Prostate gland (tissue), 2 donors: ENCODE measurements at regions not wholly inside any gene's neighbourhood (a gene's known extent, or its start where the extent isn't known, plus 50 kb on each side); places are given as distances from the start of the nearest gene placed in this dataset.
"Not testable (repeated sequence)": the region's sequence is repeated elsewhere in the genome, so short reads cannot be mapped to it uniquely, and the experiment has no call there.

ENCODE experiments used
- DNase-seq: peaks from one replicate; pipeline ENCODE4 v3.0.0-alpha.2; 2019; ENCODE audit warnings: low spot score
- H3K27ac ChIP-seq, 2 donors: fragments of 200-600 bp; sonication (generic); 2 replicates each; pipeline ENCODE4 v1.5.1; 2017 to 2019
- H3K27me3 ChIP-seq: fragments of 200-600 bp; sonication (generic); replicated peaks from 2 replicates; pipeline ENCODE4 v1.5.1; 2019; ENCODE audit not compliant: insufficient read depth
- H3K36me3 ChIP-seq, 2 donors: fragments of 200-600 bp; sonication (generic); 1 replicate in 1 of 2; 2 replicates in 1 of 2; pipeline versions ENCODE4 v1.5.1 to v1.8.1; 2017 to 2019
- H3K4me1 ChIP-seq: fragments of 200-600 bp; sonication (generic); replicated peaks from 2 replicates; pipeline ENCODE4 v1.5.1; 2019
- H3K4me3 ChIP-seq, 2 donors: fragments of 200-600 bp; sonication (generic); 2 replicates each; pipeline ENCODE4 v1.5.1; 2017 to 2019
- H3K9me3 ChIP-seq: fragments of 200-600 bp; sonication (generic); 2 replicates; pipeline ENCODE4 v1.5.1; 2017
- CTCF ChIP-seq, 4 experiments: fragments of 200-600 bp in 2 of 4; fragments of 450-650 bp in 2 of 4; sonication (generic) in 2 of 4; IDR thresholded peaks; 1 replicate in 3 of 4; 2 replicates in 1 of 4; pipeline ENCODE4 v1.5.1; 2016 to 2019; ENCODE audit warnings: antibody characterized with exemption in 4 of 4, mild to moderate bottlenecking in 2 of 4, moderate library complexity in 2 of 4
- POLR2A ChIP-seq: fragments of 450-650 bp; IDR thresholded peaks from one replicate; pipeline ENCODE4 v1.6.1; 2016; ENCODE audit warnings: antibody characterized with exemption, mild to moderate bottlenecking
- POLR2AphosphoS5 ChIP-seq: sonication (generic); formaldehyde crosslinking; IDR thresholded peaks from one replicate; pipeline ENCODE4 v1.6.1; 2017; ENCODE audit warnings: antibody characterized with exemption
- WGBS: methylation state at CpG from one replicate; pipeline ENCODE4 v1.1.5; 2018; 5-methylcytosine and 5-hydroxymethylcytosine counted together
- intact Hi-C: fragments of 100-400 bp; cut with DNase I; formaldehyde crosslinking; loops from one replicate; pipeline ENCODE4 v1.14.2; 2022

GRCh38 chr6:69570106-69570505, 226.7 kb downstream of the LMBRD1 start:
- WGBS: 89% methylated on average over 1 of the region's 1 CpG
- H3K4me1 ChIP-seq: no peaks in the 10 kb centered on the region
- no peaks in the 10 kb centered on the region for H3K9me3 ChIP-seq
- intact Hi-C loops: no loop called here
- H3K4me3 ChIP-seq: no peak overlapping the region
- TF ChIP-seq CTCF (IDR thresholded peaks at IDR 0.05): no peak
- TF ChIP-seq POLR2A: no peak
- TF ChIP-seq POLR2AphosphoS5: no peak
- H3K36me3 ChIP-seq: no peaks in the 10 kb centered on the region
- H3K27me3 ChIP-seq: no peaks in the 10 kb centered on the region
- DNase-seq: no peak
- no peak overlapping the region for H3K27ac ChIP-seq

GRCh38 chr6:69560597-69560996, 236.2 kb downstream of the LMBRD1 start:
- H3K9me3 ChIP-seq, DNase-seq, H3K4me3 ChIP-seq, H3K27me3 ChIP-seq, H3K36me3 ChIP-seq, intact Hi-C loops, H3K4me1 ChIP-seq, H3K27ac ChIP-seq: not testable (repeated sequence)
- 70% methylated on average over 6 of the region's 6 CpGs for WGBS

- H3K4me1 ChIP-seq: no peaks in the 10 kb centered on the region
- no peak overlapping the region for H3K27ac ChIP-seq
- no peak for TF ChIP-seq CTCF (IDR thresholded peaks at IDR 0.05)
- TF ChIP-seq POLR2AphosphoS5: no peak
- no peak for TF ChIP-seq POLR2A
- no peaks in the 10 kb centered on the region for H3K27me3 ChIP-seq
- intact Hi-C loops: no loop called here
- no peaks in the 10 kb centered on the region for H3K9me3 ChIP-seq
- H3K36me3 ChIP-seq: no peaks in the 10 kb centered on the region
- no peak for DNase-seq
- H3K4me3 ChIP-seq: no peak overlapping the region
- 71% methylated on average over 2 of the region's 2 CpGs for WGBS
Observed at GRCh38 chr6:69555088-69555638, 241.6 kb downstream of the LMBRD1 start.

- H3K27ac ChIP-seq: no peak overlapping the region
- no peaks in the 10 kb centered on the region for H3K4me1 ChIP-seq
- WGBS: 80% methylated on average over 1 of the region's 1 CpG
- H3K27me3 ChIP-seq: no peaks in the 10 kb centered on the region
- H3K36me3 ChIP-seq: no peaks in the 10 kb centered on the region
- no peak for DNase-seq
- no peaks in the 10 kb centered on the region for H3K9me3 ChIP-seq
- TF ChIP-seq CTCF (IDR thresholded peaks at IDR 0.05) (no peak), POLR2A (no peak), POLR2AphosphoS5 (no peak)
- no peak overlapping the region for H3K4me3 ChIP-seq
- intact Hi-C loops: no loop called here
Observed at GRCh38 chr6:69542494-69542893, 254.3 kb downstream of the LMBRD1 start.

- TF ChIP-seq POLR2A: no peak
- no peak for TF ChIP-seq POLR2AphosphoS5
- no peak for TF ChIP-seq CTCF (IDR thresholded peaks at IDR 0.05)
- Histone ChIP-seq H3K36me3 (no peaks in the 10 kb centered on the region), H3K4me1 (no peaks in the 10 kb centered on the region), H3K9me3 (no peaks in the 10 kb centered on the region), H3K27me3 (no peaks in the 10 kb centered on the region), H3K27ac (no peak overlapping the region), H3K4me3 (no peak overlapping the region)
- WGBS: 51% methylated on average over 2 of the region's 2 CpGs
- no peak for DNase-seq
- intact Hi-C loops: no loop called here
Observed at GRCh38 chr6:69527921-69528476, 268.8 kb downstream of the LMBRD1 start.

GRCh38 chr6:69515480-69515879, 281.3 kb downstream of the LMBRD1 start:
- WGBS: 43% methylated on average over 4 of the region's 9 CpGs
- H3K9me3 ChIP-seq, H3K4me3 ChIP-seq, DNase-seq, intact Hi-C loops, H3K27ac ChIP-seq, H3K4me1 ChIP-seq, H3K27me3 ChIP-seq, H3K36me3 ChIP-seq: not testable (repeated sequence)
